ENCODE measurements at regions not wholly inside any gene's neighbourhood (a gene's known extent, or its start where the extent isn't known, plus 50 kb on each side); places are given as distances from the start of the nearest gene placed in this dataset.
"Not testable (repeated sequence)": the region's sequence is repeated elsewhere in the genome, so short reads cannot be mapped to it uniquely, and the experiment has no call there.

GRCh38 chrX:46208225-46208854 is 336.9 kb downstream of the ZNF674 start:
- no peak overlapping the region for H3K4me3 ChIP-seq (ENCODE audit: low read length)
- H3K27ac ChIP-seq (ENCODE audit: low read length): no peak overlapping the region
- no peaks in the 10 kb centered on the region for H3K4me1 ChIP-seq (ENCODE audit: control insufficient read depth, insufficient read depth, low read length)
- H3K36me3 ChIP-seq (ENCODE audit: control insufficient read depth, insufficient read depth, low read length): no peaks in the 10 kb centered on the region
- no peaks in the 10 kb centered on the region for H3K27me3 ChIP-seq (ENCODE audit: control insufficient read depth, insufficient read depth, low read length)
- no CpG with 5 or more reads among the region's 2 CpGs for WGBS (ENCODE audit: insufficient coverage, insufficient read length)
- DNase-seq (ENCODE audit: low read depth, low spot score): no peak
- no peaks in the 10 kb centered on the region for H3K9me3 ChIP-seq (ENCODE audit: control insufficient read depth, insufficient read depth, low read length)

DNA sequence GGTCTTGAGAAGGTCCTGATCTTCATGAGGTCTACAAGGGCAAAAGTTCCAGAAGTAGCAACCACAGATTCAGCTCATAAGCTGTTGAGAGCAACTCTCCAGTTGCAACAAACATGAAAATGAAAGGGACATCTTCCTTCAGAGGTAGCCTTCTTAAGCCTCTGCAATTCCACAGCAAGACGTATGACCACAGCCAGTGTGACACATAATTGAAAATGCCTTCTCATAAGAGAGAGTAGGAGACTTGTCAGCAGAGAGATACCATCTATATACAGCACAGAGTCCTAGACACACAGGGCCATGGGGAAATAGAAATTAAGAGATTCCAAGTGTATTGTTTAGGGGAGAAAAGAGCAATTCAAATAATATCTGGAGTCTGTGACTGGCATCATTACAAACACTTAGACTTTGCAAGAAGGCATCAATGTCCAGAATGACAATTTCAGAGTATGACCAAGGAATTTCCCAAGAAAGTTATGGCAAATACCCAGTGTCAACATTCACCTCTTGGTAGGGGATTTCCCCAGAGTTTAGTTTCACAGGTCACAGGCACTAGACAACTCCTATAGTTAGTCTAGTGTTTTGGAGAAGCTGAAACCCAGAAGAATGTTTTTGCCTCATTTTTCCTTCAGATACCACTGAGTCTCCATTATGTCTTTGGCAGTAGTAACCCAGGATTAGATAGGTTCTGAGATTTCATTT is 340.3 kb downstream of the ZNF674 start:
- WGBS (ENCODE audit: insufficient coverage, insufficient read length): no CpG with 5 or more reads among the region's 1 CpG
- Histone ChIP-seq H3K36me3 (ENCODE audit: control insufficient read depth, insufficient read depth, low read length) (no peaks in the 10 kb centered on the region), H3K27ac (ENCODE audit: low read length) (no peak overlapping the region), H3K9me3 (ENCODE audit: control insufficient read depth, insufficient read depth, low read length) (no peaks in the 10 kb centered on the region), H3K4me1 (ENCODE audit: control insufficient read depth, insufficient read depth, low read length) (no peaks in the 10 kb centered on the region), H3K27me3 (ENCODE audit: control insufficient read depth, insufficient read depth, low read length) (no peaks in the 10 kb centered on the region), H3K4me3 (ENCODE audit: low read length) (no peak overlapping the region)
- DNase-seq (ENCODE audit: low read depth, low spot score): no peak

- Histone ChIP-seq H3K4me1 (ENCODE audit: control insufficient read depth, insufficient read depth, low read length) (no peaks in the 10 kb centered on the region), H3K27me3 (ENCODE audit: control insufficient read depth, insufficient read depth, low read length) (no peaks in the 10 kb centered on the region), H3K27ac (ENCODE audit: low read length) (no peak overlapping the region), H3K36me3 (ENCODE audit: control insufficient read depth, insufficient read depth, low read length) (no peaks in the 10 kb centered on the region), H3K9me3 (ENCODE audit: control insufficient read depth, insufficient read depth, low read length) (no peaks in the 10 kb centered on the region), H3K4me3 (ENCODE audit: low read length) (no peak overlapping the region)
- no CpG with 5 or more reads among the region's 10 CpGs for WGBS (ENCODE audit: insufficient coverage, insufficient read length)
- DNase-seq (ENCODE audit: low read depth, low spot score): no peak
These were observed 342.3 kb downstream of the ZNF674 start for GRCh38 chrX:46202733-46203514.

GRCh38 chrX:46200413-46200812 is 344.8 kb downstream of the ZNF674 start:
- Histone ChIP-seq H3K27me3 (ENCODE audit: control insufficient read depth, insufficient read depth, low read length) (no peaks in the 10 kb centered on the region), H3K27ac (ENCODE audit: low read length) (no peak overlapping the region), H3K9me3 (ENCODE audit: control insufficient read depth, insufficient read depth, low read length) (no peaks in the 10 kb centered on the region), H3K36me3 (ENCODE audit: control insufficient read depth, insufficient read depth, low read length) (no peaks in the 10 kb centered on the region), H3K4me1 (ENCODE audit: control insufficient read depth, insufficient read depth, low read length) (no peaks in the 10 kb centered on the region), H3K4me3 (ENCODE audit: low read length) (no peak overlapping the region)
- DNase-seq (ENCODE audit: low read depth, low spot score): no peak
- no CpG with 5 or more reads among the region's 1 CpG for WGBS (ENCODE audit: insufficient coverage, insufficient read length)

- Histone ChIP-seq H3K4me1 (ENCODE audit: control insufficient read depth, insufficient read depth, low read length) (no peaks in the 10 kb centered on the region), H3K9me3 (ENCODE audit: control insufficient read depth, insufficient read depth, low read length) (no peaks in the 10 kb centered on the region), H3K27ac (ENCODE audit: low read length) (no peak overlapping the region), H3K27me3 (ENCODE audit: control insufficient read depth, insufficient read depth, low read length) (no peaks in the 10 kb centered on the region), H3K36me3 (ENCODE audit: control insufficient read depth, insufficient read depth, low read length) (no peaks in the 10 kb centered on the region), H3K4me3 (ENCODE audit: low read length) (no peak overlapping the region)
- DNase-seq (ENCODE audit: low read depth, low spot score): no peak
- WGBS (ENCODE audit: insufficient coverage, insufficient read length): no CpG with 5 or more reads among the region's 1 CpG
These were observed 346.4 kb downstream of the ZNF674 start for GRCh38 chrX:46198858-46199257.

DNA sequence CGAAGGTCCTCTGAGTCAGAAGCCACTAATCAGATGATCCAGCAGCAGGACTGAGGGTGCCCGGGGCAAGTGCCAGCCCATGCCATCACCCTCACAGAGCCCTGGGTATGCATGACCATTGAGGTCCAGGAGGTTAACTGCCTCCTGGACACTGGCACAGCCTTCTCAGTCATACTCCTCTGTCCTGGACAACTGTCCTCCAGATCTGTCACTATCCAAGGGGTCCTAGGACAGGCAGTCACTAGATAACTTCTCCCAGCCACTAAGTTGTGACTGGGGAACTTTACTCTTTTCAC is 358.5 kb downstream of the ZNF674 start:
- DNase-seq (ENCODE audit: low read depth, low spot score); H3K9me3 ChIP-seq (ENCODE audit: control insufficient read depth, insufficient read depth, low read length); H3K4me1 ChIP-seq (ENCODE audit: control insufficient read depth, insufficient read depth, low read length); H3K27ac ChIP-seq (ENCODE audit: low read length); H3K27me3 ChIP-seq (ENCODE audit: control insufficient read depth, insufficient read depth, low read length); H3K36me3 ChIP-seq (ENCODE audit: control insufficient read depth, insufficient read depth, low read length); H3K4me3 ChIP-seq (ENCODE audit: low read length): not testable (repeated sequence)
- no CpG with 5 or more reads among the region's 2 CpGs for WGBS (ENCODE audit: insufficient coverage, insufficient read length)

DNA sequence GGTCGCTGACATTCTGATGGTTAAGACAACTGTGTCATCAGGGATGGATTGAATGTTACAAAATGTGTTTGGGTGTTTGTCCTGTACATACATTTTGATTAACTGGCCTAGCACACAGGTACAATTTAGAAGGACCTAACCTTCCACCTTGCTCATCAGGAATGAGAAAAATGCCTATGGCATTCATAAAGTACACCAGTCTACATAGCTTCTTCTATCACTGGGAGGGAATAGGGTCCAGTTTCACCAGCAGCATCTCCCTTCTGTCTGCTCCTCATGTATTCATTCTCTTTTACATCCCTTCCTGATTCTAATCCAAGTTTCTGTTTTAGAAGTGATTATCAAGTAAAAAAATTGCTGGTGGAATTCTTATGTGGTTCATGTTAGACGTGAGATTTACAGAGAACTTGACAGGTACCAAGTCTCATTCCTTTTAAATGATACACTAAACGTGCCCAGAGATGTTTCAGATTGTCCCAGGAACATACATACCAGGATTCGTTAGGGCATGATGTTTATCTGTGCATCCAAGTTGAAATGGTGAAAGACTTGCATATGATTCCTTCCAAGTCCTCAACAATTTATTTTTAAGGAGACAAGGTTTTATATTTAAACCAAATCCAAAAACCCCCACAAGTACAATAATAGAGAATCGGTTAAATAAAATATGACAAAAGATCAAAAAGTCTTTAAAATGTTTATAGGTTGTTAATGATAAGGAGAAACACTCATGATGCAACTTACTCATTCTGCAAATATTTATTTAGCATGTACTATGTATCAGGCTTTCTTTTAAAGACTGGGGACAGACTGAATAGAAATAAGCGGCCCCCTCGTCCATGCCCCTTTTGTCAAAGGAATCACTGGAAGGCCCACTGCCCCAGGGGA is 359.1 kb downstream of the ZNF674 start:
- H3K36me3 ChIP-seq (ENCODE audit: control insufficient read depth, insufficient read depth, low read length): no peaks in the 10 kb centered on the region
- no peaks in the 10 kb centered on the region for H3K4me1 ChIP-seq (ENCODE audit: control insufficient read depth, insufficient read depth, low read length)
- WGBS (ENCODE audit: insufficient coverage, insufficient read length): no CpG with 5 or more reads among the region's 7 CpGs
- no peak overlapping the region for H3K4me3 ChIP-seq (ENCODE audit: low read length)
- H3K27ac ChIP-seq (ENCODE audit: low read length): no peak overlapping the region
- no peak for DNase-seq (ENCODE audit: low read depth, low spot score)
- H3K9me3 ChIP-seq (ENCODE audit: control insufficient read depth, insufficient read depth, low read length): no peaks in the 10 kb centered on the region
- no peaks in the 10 kb centered on the region for H3K27me3 ChIP-seq (ENCODE audit: control insufficient read depth, insufficient read depth, low read length)

DNA sequence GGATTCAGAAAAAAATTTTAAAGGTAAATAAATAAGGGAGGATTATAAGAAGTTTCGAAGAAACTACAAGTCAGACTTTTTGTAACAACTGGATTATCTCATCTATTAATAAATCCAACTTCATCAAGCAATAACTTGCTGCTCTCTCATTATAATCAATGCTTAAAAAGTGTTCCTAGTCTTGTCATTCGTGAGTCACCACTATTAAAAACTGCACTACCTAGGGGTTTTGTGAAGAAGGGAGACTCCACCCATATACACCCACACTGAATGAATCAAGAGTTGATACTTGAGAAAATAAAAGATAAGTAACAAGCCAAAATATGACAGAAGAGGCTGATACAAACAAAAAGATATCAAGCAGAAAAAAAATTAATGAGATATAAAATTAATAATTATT is 360.5 kb downstream of the ZNF674 start:
- no peak overlapping the region for H3K27ac ChIP-seq (ENCODE audit: low read length)
- no peaks in the 10 kb centered on the region for H3K4me1 ChIP-seq (ENCODE audit: control insufficient read depth, insufficient read depth, low read length)
- no peaks in the 10 kb centered on the region for H3K9me3 ChIP-seq (ENCODE audit: control insufficient read depth, insufficient read depth, low read length)
- WGBS (ENCODE audit: insufficient coverage, insufficient read length): no CpG with 5 or more reads among the region's 2 CpGs
- DNase-seq (ENCODE audit: low read depth, low spot score): no peak
- no peaks in the 10 kb centered on the region for H3K36me3 ChIP-seq (ENCODE audit: control insufficient read depth, insufficient read depth, low read length)
- H3K27me3 ChIP-seq (ENCODE audit: control insufficient read depth, insufficient read depth, low read length): no peaks in the 10 kb centered on the region
- H3K4me3 ChIP-seq (ENCODE audit: low read length): no peak overlapping the region

DNA sequence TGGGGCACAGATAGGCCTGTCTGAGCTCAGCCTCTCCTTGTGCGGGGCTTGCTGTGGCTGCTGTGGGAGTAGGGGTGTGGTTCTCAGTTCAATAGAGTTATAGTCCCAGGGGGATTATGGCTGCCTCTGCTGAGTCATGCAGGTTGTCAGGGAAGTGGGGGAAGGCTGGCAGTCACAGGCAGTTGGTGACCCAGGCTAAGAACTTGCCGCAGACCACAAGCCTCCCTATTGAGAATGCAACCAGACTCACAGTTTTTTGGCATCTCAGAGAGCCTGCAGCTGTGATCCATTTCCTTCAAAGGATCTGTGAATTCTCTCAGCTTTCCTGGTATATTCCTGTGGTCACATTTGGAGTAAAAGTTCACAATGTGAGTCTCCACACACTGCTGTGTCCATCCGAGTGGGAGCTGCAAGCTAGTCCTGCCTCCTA is 364.9 kb downstream of the ZNF674 start:
- H3K4me1 ChIP-seq (ENCODE audit: control insufficient read depth, insufficient read depth, low read length): no peaks in the 10 kb centered on the region
- WGBS (ENCODE audit: insufficient coverage, insufficient read length): no CpG with 5 or more reads among the region's 3 CpGs
- DNase-seq (ENCODE audit: low read depth, low spot score): no peak

DNA sequence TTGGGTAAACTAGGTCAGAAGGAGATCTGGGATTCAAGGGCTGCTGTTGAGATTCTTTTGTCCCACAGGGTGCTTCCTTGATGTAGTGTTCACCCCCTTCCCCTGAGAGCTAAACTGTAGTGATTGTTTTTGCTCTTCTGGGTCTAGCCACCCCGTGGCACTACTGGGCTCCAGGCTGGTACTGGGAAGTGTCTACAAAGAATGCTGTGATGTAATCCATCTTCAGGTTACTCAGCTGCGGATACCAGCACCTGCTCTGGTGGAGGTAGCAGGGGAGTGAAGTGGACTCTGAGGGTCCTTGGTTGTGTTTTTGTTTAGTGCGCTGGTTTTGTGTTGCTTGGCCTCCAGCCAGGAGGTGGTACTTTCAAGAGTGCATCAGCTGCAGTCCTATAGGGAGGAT is 365.5 kb downstream of the ZNF674 start:
- no peaks in the 10 kb centered on the region for H3K9me3 ChIP-seq (ENCODE audit: control insufficient read depth, insufficient read depth, low read length)
- H3K4me1 ChIP-seq (ENCODE audit: control insufficient read depth, insufficient read depth, low read length): no peaks in the 10 kb centered on the region
- H3K4me3 ChIP-seq (ENCODE audit: low read length): no peak overlapping the region
- H3K36me3 ChIP-seq (ENCODE audit: control insufficient read depth, insufficient read depth, low read length): no peaks in the 10 kb centered on the region
- no CpG with 5 or more reads among the region's 3 CpGs for WGBS (ENCODE audit: insufficient coverage, insufficient read length)
- no peak for DNase-seq (ENCODE audit: low read depth, low spot score)
- H3K27me3 ChIP-seq (ENCODE audit: control insufficient read depth, insufficient read depth, low read length): no peaks in the 10 kb centered on the region
- H3K27ac ChIP-seq (ENCODE audit: low read length): no peak overlapping the region

More for the DNA sequence above, 364.9 kb downstream of the ZNF674 start:
- no peaks in the 10 kb centered on the region for H3K9me3 ChIP-seq (ENCODE audit: control insufficient read depth, insufficient read depth, low read length)
- no peaks in the 10 kb centered on the region for H3K36me3 ChIP-seq (ENCODE audit: control insufficient read depth, insufficient read depth, low read length)
- H3K27ac ChIP-seq (ENCODE audit: low read length): no peak overlapping the region
- no peak overlapping the region for H3K4me3 ChIP-seq (ENCODE audit: low read length)
- no peaks in the 10 kb centered on the region for H3K27me3 ChIP-seq (ENCODE audit: control insufficient read depth, insufficient read depth, low read length)
